Daoy (cell line): ENCODE measurements at regions not wholly inside any gene's neighbourhood (a gene's known extent, or its start where the extent isn't known, plus 50 kb on each side); places are given as distances from the start of the nearest gene placed in this dataset.
A peak's percentile ranks its signal among the peaks of the same experiment; 100 is the strongest.

ENCODE experiments used
- DNase-seq: peaks from one replicate; pipeline ENCODE4 v3.0.0-alpha.2; 2015; ENCODE audit warnings: low read depth

DNA sequence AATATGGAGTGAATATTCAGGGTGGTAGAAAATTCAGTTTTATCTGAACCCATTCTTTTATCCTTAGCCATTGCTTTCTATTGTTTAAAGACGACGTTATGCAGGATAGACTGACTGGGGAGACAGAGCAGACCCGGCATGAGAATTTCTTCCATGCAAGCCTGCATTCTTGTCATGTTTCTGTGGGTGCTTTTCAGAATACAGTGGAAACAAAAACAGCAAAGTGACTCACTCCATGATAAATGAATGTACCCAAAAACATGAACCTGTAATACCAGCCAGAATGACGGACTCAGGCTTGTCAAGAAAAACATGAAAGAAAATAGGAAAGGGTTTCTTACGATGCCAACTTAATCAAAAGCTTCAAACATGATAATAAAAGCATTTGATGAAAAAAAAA is 924.0 kb downstream of the EFNB2 start:
- DNase-seq, result peak; percentile 16

DNA sequence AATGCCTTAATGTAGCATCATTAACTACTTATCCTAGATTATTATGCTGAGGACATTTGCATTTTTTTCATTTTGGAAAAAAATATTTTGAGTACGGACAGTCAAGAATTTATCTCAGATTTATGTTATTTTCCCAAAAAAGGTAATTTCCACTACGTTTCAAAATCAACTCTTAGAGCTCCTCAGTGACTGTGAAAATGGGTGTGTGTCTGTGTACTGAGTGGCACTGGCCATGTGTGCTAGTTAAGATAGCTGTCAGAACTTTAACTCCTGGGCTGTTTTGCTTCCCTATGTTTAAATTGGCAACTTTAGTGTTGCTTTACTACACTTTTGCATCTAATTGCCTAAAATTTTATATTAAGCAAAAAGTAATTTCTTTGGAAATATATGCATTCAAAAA is 927.4 kb downstream of the EFNB2 start:
- DNase-seq, result no peak

- DNase-seq, result no peak
These were observed 928.0 kb downstream of the EFNB2 start for GRCh38 chr13:105607426-105607825.

GRCh38 chr13:105607016-105607415 is 928.4 kb downstream of the EFNB2 start:
- DNase-seq, result no peak

DNA sequence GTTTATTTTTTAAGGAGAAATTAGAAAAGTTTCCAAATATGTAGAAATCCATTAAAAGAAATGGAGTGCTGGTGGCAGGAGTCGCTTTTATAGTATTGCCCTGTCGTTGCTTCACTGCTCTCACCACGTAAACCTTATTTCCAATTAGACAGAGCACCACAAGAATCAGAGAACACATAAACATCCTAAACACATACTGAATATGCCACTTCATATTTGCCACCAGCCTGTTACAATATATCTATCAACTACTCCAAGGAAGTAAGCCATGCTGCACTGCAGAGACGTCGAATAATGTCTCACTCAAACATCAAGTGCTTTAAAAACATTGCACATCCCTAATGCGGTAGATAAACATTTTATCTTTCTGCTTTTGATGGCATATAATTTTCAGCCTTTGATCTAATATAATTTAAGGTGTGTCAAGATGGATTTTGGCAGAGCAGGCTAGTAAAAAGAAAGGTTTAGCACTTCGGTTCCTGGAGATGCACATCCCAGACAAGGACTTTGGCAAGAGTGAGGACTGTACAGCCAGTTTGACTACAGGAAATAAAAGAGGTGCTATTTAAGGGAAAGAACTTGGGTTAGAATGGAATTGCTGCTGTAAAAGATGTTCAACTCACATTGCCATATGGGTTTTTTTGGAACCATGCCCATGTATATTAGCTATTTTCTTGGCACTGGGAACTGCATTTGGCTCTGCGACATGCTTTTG is 932.3 kb downstream of the EFNB2 start:
- no peak for DNase-seq

DNA sequence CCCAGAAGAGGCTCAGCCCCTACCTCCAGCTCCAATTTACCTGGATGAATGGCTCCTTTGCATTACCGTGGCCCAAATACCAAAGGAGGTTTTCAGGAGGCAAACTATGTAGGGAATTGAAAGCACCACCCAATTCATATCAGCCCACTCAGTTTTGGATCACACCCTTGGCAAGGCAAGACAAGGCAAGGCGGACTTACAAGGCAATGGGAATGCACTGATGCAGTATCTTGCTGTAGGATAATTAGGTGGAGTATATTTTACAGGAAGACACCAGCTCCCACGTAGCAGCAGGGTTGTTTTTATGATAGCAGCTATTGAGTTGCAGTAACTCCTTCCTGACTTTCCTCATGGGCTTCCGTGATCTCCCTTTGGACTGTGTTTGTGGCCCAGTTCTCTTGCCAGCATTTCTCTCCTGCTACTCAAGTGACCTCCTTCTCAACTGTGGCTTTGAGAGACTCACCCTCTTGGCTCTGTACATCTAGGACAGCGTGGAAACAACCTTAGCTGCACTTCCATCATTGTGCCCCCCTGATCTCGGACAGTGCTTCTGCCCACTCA is 935.9 kb downstream of the EFNB2 start:
- no peak for DNase-seq

GRCh38 chr13:105598529-105598928 is 936.9 kb downstream of the EFNB2 start:
- DNase-seq, result peak; percentile 3

DNA sequence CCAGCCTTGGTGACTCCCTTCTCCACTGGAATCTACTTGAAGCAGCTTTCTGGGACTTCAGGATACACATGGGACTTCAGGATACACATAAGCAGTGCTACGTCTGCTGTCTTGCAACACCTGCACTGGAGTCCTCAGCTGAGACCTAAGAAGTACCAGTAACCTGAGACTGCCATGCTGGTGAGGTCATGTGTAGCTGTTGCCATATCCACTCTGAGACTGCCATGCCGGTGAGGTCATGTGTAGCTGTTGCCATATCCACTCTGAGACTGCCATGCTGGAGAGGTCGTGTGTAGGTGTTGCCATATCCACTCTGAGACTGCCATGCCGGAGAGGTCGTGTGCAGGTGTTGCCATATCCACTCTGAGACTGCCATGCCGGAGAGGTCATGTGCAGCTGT is 937.9 kb downstream of the EFNB2 start:
- no peak for DNase-seq

- no peak for DNase-seq
These were observed 940.0 kb downstream of the EFNB2 start for GRCh38 chr13:105595471-105595870.

GRCh38 chr13:105591277-105591676 is 944.2 kb downstream of the EFNB2 start:
- DNase-seq, result no peak

DNA sequence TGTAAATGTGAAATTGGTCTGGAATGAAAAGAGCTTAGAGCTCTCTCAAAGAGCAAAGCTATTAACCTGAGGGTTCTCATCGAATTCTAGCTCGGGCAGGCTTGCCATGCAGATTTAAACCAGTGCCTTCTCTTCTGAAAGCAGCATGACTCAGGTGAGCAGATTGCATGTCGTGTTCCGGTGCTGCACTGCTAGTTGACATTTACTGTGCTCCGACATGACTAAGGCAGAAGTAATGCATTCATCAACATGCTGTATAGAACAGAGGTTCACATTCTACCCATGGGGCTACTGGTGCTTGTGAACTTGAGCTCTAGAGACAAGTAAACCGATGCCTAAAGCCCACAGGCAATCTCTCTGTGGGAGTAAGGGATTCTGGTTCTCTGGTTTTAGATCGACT is 947.7 kb downstream of the EFNB2 start:
- DNase-seq, result peak; percentile 70

DNA sequence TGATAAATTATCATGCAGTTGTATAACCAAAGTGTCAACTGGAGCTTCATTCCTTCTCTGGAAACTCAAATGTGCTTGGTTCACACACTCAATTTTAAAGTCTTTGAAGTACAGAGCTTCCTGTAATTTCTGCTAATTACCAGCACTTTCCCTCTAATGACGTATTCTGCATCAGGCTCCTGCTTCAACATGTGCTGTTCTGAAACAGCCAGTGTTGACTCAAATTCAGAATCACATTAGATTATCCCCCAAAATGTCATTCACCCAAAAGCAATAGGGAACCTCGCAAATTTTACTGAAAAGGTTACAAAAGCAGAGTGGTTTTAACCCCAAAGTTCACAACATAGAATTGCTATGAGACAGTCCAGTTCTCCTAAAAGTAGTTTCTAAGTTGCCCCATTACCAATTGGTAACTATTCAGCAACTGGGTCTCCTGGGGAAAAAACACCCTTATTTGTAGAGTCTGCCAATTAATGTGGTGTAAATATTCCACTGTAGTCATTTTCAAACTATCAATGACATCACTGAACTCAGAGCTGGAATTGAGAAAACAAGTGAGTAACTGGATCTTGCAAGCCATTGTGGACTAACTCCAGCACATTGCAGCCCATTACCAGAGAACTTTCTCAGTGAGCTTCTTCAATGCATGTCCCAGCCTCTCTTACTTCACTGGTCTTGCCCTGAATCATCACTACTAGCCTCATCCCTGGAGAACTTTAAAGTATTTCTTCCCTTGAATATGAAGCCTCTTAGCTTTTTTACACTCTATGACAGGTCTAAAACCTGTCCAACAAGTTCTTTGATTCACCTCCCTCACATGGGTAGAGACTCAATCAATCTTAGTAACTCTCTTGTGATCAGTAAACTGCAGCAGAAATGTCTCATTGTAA is 955.4 kb downstream of the EFNB2 start:
- DNase-seq, result no peak

GRCh38 chr13:105573136-105573535 is 962.3 kb downstream of the EFNB2 start:
- DNase-seq, result no peak

GRCh38 chr13:105572401-105572800 is 963.1 kb downstream of the EFNB2 start:
- no peak for DNase-seq

DNA sequence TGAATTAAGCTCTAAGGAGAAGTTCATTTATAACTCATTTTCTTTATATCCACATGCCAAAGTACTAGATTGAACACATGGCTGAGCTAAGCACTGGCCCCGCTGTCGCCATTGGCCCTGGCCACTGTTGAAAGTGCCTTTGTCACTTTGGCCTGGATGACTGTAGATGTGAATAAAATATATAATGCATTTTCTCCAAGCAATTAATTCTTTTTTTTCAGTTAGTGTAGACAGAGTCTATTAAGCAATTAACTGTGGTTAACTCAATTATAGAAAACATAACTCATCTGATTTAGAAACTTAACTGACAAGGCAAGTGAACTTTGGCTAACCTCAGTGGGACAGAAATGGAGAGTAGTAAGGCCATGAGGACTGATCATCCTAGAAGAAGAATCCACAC is 965.6 kb downstream of the EFNB2 start:
- DNase-seq, result no peak

DNA sequence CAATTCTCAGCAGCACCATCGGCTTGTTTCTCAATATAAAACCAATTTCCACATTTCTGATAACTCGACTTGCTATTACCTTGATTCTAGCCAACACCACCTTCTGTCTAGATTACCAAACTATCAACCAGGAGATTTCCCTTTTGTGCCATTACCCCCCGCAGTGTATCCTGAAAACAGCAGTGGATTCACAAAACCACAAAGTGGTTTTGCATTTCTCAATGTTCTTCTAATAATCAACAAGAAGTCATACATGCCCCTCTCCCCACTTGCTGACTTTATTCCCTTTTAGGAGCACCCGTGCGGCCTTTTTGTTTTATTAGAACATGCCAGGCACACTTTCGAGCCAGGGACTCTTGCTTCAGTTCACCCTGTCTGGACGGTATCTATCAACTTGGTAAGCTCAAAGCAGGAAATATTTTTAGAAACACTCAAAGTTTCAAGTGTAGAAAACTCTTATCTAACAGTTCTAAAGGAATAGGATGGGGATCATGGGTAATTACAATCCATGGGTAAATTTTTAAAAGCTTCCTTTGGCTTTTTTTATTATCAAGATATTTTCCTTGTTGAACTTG is 967.4 kb downstream of the EFNB2 start:
- no peak for DNase-seq

DNA sequence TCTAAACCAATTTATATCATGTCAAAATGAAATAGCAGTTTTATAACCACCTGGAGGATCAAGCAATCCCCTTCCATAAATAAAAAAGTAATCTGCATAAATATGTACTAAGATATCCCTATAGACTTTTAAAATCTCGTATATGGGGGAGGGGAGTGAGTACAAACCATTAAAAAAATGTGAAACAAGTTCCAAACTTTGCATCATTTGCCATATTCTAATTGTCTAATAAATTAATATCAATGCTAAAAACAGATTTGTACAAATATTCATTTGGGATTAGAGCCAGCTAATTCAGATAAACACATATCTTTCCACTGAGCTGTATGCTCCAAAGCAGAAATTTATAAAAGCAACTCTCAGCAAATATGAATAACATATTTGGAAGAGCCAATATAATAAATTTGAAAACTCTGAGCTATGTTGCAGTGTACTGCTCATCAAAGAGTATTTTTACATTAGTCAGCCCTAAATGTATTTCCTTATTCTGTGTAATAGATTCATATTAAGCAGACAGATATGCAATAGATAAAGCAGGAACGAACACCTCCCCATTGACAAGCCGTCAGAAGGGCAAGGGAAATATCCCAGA is 970.2 kb downstream of the EFNB2 start:
- no peak for DNase-seq

DNA sequence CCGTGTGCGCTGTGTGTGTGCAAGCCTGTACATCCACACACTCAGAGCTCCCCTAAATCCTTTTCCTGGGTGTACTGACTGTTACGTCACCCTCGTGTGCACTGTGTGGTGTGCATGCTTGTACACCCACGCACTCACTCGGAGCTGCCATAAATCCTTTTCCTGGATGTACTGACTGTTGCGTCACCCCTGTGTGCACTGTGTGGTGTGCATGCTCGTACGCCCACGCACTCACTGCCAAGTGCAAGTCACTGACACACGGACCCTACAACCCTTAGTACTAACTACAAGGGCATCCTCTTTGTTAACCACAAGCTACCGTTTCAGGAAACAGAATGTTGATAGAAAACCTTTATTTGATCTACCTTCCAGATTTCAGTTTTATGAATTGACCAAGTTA is 983.4 kb downstream of the EFNB2 start:
- peak; percentile 8 for DNase-seq

GRCh38 chr13:105547851-105548250 is 987.6 kb downstream of the EFNB2 start:
- no peak for DNase-seq

GRCh38 chr13:105545811-105546210 is 989.7 kb downstream of the EFNB2 start:
- peak; percentile 2 for DNase-seq

DNA sequence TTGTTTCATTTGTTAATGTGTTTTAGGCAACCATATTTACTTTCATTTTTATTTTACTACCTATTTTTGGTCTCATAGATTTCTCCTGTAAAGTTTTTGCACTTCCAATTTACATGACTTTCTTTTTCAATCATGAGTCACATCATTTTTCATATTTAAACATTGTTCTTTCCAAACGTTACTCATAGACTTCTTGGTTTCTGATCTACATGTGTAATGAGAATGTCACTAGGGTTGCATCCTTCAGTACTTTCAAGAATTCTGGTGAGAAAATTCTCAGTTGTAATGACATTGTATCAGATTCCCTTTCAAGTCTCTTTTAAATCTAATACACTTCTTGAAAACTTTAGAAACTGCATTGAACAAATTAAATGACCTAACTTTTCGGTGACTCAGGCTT is 991.7 kb downstream of the EFNB2 start:
- no peak for DNase-seq

- no peak for DNase-seq
These were observed 993.9 kb downstream of the EFNB2 start for GRCh38 chr13:105541565-105541964.
